HG03558 (cell line): ENCODE measurements at regions not wholly inside any gene's neighbourhood (a gene's known extent, or its start where the extent isn't known, plus 50 kb on each side); places are given as distances from the start of the nearest gene placed in this dataset.
"Not testable (repeated sequence)": the region's sequence is repeated elsewhere in the genome, so short reads cannot be mapped to it uniquely, and the experiment has no call there.

Experiments
- ATAC-seq: cut with Tn5 transposase; IDR thresholded peaks from one replicate; pipeline ENCODE4 v1.9.1; 2021; ENCODE audit warnings: moderate number of reproducible peaks; ENCODE audit not compliant: unreplicated experiment; ENCODE audit errors: extremely low read depth

GRCh38 chr2:2909086-2910035 is 468.3 kb downstream of the EIPR1 start:
- ATAC-seq = no peak

DNA sequence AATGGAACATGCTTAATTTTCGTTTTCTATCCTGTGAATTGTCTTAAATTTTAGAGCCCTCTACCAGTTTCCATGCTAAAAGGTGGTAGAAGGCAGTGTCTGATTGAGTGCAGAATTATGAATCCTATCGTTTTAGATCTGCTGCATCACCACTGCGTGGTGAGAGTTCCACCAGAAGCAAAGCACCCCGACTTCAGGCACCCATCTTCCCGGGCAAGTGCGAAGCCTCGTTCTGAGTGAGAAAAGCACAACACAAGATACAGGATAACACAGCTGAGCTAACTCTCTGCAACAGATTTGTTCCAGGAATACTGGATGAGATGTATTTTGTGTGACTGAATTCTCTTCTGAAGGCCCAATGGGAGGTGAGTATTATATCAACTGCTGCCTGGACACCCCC is 471.5 kb downstream of the EIPR1 start:
- no peak for ATAC-seq

- no peak for ATAC-seq
These were observed 472.8 kb downstream of the EIPR1 start for GRCh38 chr2:2904721-2905350.

GRCh38 chr2:2902547-2903281 is 474.9 kb downstream of the EIPR1 start:
- no peak for ATAC-seq

GRCh38 chr2:2901384-2902345 is 476.0 kb downstream of the EIPR1 start:
- ATAC-seq = peak; percentile 70

DNA sequence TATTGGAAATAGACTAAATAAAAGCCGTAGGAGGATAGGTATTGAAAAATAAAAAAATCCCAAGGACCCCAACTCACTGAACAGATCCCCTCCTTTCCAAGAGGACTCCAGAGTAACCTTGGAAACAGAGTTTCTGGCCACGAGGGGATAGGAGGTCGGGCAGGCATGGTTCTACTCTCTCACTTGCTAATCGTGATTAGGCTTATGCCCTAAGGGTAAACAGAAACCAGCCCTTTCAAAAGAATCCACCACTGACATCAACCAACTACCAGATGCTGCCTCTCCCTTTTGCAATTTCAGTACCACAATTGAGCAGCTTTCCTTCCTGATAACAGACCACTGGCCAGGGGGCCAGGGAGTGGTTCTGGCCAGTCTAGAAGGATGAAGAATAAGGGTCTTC is 477.8 kb downstream of the EIPR1 start:
- ATAC-seq = no peak

- no peak for ATAC-seq
These were observed 478.9 kb downstream of the EIPR1 start for GRCh38 chr2:2898744-2899143.

- no peak for ATAC-seq
These were observed 481.0 kb downstream of the EIPR1 start for GRCh38 chr2:2896643-2897042.

- no peak for ATAC-seq
These were observed 481.6 kb downstream of the EIPR1 start for GRCh38 chr2:2896011-2896410.

DNA sequence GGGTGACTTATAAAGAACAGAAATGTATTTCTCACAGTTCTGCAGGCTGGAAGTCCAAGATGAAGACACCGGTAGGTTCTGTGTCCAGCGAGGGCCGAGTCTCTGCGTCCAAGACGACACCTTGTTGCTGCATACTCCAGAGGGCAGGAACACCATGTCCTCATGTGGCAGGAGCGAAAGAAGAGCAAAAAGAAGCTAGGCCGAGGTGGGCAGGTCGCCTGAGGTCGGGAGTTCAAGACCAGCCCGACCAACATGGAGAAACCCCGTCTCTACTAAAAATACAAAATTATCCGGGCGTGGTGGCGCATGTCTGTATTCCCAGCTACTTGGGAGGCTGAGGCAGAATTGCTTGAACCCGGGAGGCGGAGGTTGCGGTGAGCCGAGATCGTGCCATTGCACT is 483.6 kb downstream of the EIPR1 start:
- not testable (repeated sequence) for ATAC-seq

GRCh38 chr2:2892892-2893291 is 484.7 kb downstream of the EIPR1 start:
- no peak for ATAC-seq

GRCh38 chr2:2892378-2892777 is 485.2 kb downstream of the EIPR1 start:
- ATAC-seq = no peak

DNA sequence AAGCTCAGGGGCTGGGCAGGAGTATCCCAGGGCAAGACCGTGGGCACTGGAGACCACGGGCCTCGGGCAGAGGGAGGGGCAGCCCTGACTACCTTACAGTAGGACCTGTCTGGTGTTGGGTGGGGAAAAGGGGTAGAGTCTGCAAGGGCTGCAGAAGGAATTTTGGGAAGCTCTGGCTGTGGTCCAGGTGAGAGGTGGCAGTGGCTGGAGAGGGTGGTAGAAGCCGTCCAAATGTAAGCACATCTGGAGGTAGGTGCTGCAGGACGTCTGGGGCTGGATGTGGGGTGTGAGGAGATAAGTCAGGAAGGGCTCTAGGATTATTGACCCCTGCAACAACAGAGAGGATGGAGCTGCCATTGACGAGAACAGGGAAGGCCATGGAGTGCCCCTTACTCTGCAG is 486.7 kb downstream of the EIPR1 start:
- ATAC-seq = no peak

DNA sequence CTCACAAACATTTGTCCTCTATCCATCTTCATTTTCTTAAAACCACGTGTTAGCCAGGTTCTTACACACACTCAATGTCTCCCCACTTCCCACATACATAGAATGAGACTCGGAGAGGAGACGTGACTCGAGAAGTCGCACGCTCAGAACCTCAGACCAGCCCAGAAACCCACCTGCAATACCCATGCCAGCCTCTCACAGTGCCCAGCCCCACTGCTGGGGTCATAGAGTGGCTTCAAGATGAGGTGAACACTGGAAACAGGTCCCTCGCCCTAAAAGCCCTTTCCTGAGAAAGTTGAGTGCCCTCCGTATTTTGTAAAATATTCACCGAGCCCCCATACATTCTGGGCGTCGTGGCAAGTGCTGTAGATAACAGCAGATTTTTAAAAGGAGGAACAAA is 487.4 kb downstream of the EIPR1 start:
- ATAC-seq = no peak

DNA sequence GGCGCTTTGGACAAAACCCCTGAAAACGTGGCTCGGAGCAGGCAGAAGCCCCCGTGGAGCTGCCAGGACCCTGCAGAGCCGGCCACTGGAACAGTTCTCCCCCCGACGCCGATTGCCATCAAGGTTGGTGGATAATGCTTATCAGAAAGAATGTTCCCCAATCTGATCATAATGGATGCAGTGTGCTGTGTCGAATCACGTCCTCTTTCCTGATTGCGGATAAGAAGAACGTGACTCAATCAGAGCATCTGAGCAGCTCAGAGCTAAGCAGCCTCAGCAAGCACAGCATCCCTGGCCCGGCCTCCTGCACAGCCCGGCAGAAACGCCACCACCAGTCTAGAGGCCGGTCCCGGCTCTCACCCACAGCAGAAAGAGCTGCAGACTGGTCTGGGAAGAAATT is 488.0 kb downstream of the EIPR1 start:
- ATAC-seq = no peak

GRCh38 chr2:2889141-2889540 is 488.5 kb downstream of the EIPR1 start:
- no peak for ATAC-seq

GRCh38 chr2:2887772-2888387 is 489.7 kb downstream of the EIPR1 start:
- no peak for ATAC-seq

GRCh38 chr2:2886922-2887321 is 490.7 kb downstream of the EIPR1 start:
- ATAC-seq = no peak

- no peak for ATAC-seq
These were observed 496.1 kb downstream of the EIPR1 start for GRCh38 chr2:2881499-2881898.
